Activated CD4-positive, alpha-beta T cell treated with anti-CD3 and anti-CD28 coated beads, Interleukin-2, amount 50 U/mL, for 1 hour (primary cell): ENCODE measurements at regions not wholly inside any gene's neighbourhood (a gene's known extent, or its start where the extent isn't known, plus 50 kb on each side); places are given as distances from the start of the nearest gene placed in this dataset.
"Not testable (repeated sequence)": the region's sequence is repeated elsewhere in the genome, so short reads cannot be mapped to it uniquely, and the experiment has no call there.

Source experiments
- DNase-seq: peaks from one replicate; pipeline ENCODE4 v3.0.0-alpha.2; 2020

DNA sequence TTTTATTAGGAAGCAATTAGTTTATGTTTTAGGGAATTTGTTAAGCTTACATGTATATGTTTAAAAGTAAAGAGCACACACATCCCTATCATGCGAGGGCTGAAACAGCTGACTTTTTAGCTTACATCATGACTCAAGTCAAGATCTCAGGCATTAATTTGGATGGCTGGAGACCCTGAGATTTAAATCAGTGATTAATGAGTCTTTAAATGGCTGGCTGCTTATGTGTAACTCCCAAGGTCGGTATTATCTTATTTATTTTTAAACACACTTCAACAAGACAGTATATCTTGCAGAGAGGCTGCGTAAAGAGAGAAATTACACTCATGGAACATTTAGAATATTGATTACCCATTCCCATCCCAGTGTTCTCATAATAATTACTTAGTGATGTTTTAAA is 169.4 kb downstream of the KBTBD8 start:
- no peak for DNase-seq

GRCh38 chr3:67171841-67172240 is 173.7 kb downstream of the KBTBD8 start:
- DNase-seq: no peak

DNA sequence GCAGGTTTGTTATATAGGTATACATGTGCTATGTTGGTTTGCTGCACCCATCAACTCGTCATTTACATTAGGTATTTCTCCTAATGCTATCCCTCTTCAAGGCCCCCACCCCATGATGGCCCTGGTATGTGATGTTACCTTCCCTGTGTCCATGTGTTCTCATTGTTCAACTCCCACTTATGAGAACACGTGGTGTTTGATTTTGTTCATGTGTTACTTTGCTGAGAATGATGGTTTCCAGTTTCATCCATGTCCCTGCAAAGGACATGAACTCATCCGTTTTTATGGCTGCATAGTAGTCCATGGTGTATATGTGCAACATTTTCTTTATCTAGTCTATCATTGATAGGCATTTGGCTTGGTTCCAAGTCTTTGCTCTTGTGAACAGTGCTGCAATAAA is 175.0 kb downstream of the KBTBD8 start:
- DNase-seq: not testable (repeated sequence)

DNA sequence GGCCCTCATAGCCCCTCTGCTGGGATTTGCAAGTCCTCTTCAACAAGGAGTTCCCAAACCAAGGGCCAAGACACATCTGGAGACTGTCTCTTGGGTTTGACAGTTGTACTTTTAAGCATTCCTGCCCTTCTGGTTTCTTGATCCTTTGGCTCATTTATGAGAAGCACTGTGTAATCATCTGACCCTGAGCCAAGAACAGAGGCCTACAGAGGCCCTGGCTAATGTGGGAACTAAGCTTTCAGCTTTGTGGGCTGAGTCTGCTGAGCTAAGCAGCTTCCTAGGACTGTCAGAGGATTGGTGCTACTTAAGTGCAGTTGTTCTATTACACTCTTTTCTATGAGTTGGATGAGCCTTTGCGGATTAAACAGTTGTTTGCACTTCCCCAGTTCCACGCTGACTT is 178.3 kb downstream of the KBTBD8 start:
- no peak for DNase-seq

DNA sequence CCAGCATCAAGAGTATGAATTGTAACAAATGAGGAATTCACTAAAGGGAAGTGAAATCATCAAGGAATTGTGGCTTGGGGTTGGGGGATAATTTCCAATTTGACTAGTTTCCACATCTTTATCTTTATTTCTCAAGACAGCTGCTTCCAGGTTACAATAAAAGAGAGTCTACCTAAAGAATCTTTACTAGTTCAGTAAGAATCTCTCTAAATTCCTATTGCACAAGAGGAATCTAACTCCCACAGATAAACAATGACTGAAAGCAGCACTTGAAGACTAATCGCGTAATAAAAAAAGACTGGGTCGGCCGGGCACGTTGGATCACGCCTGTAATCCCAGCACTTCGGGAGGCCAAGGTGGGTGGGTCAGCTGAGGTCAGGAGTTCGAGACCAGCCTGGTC is 194.4 kb downstream of the KBTBD8 start:
- no peak for DNase-seq

DNA sequence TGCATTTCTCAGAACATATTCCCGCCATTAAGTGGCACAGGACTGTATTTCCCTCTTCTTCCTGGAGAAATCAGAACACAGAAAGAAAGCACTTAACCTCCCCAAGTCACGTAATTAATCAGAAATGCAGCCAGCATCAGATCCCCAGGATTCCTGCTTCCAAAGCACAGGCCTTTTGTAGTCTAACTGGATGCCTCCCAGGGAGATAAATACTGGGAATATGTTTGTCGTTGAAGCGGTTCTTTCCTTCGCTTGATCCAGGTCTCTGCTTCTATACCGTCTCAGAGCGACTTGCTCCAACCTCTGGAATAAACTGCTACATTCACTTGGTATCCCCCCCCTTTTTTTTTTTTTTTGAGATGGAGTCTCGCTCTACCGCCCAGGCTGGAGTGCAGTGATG is 198.6 kb downstream of the KBTBD8 start:
- no peak for DNase-seq

DNA sequence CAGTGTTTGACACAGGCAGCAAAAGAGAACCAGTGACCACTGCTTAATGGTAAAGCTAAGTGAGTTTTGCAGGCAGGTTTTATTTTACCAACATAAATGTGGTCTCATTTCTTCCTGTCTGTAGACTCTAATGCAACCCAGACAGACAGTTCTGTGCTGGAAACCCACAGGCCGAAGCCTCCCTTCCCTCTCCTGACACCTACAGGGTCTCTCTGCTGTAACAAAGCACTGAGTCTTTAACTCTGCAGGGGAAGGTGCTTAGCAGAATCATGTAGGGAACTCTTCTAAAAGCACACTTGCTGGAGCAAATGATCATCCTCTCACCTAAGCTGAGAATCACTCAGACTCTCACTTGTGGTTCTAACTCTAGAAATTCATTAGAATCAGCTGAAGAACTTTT is 200.3 kb downstream of the KBTBD8 start:
- no peak for DNase-seq

GRCh38 chr3:67200618-67201017 is 202.5 kb downstream of the KBTBD8 start:
- DNase-seq: no peak

DNA sequence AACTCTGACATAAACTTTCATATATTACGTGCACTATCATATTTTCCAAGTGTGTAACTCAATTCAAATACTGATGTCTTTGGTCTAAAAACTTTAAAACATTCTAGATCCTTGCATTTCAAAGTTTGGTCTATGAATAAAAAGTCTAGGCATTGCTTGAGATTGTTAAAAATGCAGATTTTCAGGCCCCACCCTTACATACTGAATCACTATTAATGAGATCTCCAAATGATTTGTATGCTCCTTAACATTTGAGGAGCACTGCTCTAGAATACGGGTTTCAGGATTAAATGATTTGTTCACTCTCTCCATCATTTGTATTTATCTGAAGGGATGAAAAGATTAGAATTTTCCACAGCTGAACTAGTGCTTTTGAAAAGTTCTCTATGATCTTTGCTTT is 202.9 kb downstream of the KBTBD8 start:
- no peak for DNase-seq

DNA sequence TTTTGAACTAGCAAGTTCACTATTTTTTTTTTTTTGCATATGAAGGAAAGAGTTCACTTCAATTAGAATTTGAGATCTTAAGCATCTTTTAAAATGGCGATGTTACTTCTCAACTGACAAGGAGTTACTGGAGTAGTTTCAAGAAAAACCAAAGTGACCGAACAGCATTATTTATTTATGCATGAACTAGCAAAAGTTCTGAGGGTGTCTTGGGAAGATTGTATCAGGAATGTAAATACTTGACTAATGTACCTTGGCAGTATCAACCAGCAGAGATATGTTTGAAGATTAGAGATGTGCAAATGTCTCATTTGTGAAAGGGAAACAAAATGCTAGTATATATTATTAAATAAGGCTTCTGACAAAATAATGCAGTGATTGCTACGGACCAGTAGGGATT is 203.9 kb downstream of the KBTBD8 start:
- no peak for DNase-seq

DNA sequence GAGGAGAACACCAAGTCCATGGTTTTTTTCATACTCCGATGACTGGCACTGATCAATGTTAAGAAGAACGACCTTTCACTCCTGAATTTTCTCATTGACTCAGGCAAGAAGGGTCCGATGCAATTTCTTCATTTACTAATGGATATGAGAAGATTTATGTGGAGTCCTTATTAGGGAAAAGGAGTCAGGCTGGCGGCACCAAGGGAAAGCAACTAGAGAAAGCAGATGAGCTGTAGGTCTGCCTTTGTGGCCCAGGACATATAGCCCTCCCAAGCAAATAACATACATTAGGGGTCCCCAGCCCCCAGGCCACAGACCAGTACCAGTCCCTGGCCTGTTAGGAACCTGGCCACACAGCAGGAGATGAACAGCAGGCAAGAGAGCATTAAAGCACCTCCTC is 206.8 kb downstream of the KBTBD8 start:
- no peak for DNase-seq

DNA sequence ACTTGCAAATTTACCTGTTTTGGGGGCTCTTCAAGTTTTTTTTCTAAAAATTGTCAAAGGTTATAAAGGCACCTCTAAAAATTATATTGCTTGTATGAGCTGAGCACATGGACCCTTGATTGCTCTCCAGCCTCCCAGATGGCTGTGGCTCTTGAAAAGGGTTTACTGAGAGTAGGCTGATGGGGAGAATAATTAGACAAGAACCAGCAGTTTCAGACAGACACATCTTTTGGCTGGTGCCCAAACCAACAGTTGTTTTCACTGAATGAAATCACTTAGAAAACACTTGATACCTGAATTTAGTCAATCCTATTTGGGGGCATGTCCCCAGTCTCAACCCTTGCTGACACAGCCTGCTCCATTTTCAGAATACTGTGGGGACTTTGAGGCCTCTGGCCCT is 217.6 kb downstream of the KBTBD8 start:
- DNase-seq: no peak

DNA sequence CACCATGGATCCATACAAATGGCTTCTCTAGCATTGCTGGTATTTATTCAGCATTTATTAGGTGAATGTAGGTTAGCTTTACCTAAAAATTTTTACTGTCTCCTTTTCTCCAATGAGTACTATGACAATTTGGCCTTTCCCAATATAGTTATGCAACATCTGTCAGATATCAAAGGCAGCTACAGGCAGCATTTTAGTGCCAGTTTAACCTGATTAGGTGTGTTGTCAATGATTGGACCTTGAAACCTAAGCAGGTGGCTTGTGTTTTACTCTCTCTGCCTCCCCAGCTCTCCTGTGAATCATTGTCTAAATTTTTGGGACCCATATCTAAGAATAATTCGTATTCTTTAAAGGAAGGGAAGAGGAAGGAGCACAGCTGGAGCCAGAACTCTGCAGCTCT is 228.9 kb downstream of the KBTBD8 start:
- DNase-seq: no peak

GRCh38 chr3:67228136-67228535 is 230.0 kb downstream of the KBTBD8 start:
- DNase-seq: no peak

DNA sequence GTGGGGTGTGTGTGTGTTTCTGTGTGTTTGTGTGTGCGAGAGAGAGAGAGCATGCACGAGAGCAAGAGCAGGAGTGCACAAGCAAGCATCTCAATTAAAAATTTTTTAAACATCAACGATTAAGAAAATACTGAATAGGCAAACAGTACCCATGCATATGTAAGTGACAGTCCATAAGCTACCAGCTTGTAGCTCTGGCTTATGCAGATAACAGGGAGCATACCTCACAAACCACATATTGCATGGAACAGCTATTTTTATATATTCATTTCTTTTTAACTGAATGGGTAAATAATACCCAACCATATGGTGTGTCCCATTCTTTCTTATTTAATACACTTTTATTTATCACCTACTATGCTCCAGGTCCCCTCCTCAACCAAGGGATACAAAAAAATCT is 234.5 kb downstream of the KBTBD8 start:
- DNase-seq: no peak

DNA sequence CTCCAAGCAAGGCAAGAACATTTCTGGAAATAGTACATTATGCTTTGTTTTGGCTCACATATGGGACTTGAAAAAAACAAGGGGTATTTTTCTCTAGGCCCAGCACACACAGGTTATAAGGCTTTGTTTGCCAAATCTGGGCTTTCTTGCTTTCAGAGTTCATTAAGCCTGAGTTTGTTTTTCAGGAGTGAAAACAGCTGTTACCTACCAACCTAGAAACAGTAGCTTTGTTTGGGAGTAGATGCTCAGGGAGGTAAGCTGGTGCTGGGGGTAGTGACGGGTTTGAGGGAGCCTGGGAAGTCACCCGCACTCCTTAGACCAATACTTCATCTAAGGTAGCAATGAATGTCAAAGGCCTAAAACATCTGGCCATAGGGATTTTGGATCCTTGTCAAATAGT is 241.2 kb downstream of the KBTBD8 start:
- no peak for DNase-seq

GRCh38 chr3:67241084-67241483 is 243.0 kb downstream of the KBTBD8 start:
- no peak for DNase-seq

DNA sequence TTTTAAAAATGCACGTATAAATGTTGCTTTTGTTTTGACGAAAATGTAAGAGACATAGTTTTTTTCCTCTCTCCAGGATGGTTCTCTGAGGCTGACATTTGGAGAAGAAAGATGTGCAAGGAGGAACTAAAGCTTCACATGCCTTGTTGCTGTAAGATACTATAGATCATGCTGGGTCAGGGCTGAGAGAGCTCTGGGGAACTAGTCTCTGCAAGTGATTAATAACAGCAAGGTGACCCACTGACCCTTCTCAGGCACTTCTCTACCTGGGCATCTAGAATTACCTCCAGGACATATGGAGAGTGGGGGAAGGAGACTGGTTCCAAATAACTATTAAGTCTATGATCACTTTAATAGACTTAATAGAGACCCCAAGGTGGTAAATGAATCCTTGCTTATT is 246.0 kb downstream of the KBTBD8 start:
- DNase-seq: no peak

DNA sequence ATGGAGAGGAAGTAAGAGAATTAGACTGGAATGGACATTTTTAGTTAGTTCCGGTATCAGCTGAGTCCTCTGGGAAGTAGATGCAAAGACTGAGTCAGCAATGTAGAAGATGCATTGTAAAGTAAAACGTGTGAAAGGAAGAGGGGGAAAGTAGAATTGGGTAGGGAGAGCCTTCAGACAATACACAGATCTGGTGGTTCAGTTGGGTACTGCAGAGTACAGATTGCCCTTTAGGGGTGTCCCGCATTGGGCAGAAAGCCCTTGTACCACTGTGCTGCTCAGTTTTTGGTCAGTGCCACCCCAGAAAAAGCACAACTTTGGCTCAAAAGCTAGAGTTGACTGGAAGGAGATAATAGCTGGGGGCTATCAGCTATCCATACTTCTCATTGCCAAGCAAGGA is 247.4 kb downstream of the KBTBD8 start:
- DNase-seq: no peak

DNA sequence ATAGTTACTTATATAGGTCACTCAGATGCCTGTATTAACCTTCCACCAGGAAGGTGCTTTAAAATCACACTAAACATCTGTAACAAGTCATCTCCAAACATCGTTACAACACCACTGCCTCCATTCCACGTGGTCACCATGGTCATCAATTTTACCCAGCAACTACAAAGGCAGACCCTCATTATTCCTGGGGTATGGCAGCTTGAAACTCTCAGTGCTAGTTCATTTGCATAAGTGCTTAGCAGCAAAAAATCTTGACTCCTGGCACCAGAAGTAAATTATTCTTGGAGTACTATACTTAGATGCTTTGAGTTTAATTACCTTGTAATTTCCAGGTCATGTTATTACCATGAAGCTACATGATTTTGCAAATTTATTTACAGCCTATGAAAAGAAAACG is 250.6 kb downstream of the KBTBD8 start:
- DNase-seq: no peak

- DNase-seq: not testable (repeated sequence)
These were observed 254.8 kb downstream of the KBTBD8 start for GRCh38 chr3:67252906-67253305.

DNA sequence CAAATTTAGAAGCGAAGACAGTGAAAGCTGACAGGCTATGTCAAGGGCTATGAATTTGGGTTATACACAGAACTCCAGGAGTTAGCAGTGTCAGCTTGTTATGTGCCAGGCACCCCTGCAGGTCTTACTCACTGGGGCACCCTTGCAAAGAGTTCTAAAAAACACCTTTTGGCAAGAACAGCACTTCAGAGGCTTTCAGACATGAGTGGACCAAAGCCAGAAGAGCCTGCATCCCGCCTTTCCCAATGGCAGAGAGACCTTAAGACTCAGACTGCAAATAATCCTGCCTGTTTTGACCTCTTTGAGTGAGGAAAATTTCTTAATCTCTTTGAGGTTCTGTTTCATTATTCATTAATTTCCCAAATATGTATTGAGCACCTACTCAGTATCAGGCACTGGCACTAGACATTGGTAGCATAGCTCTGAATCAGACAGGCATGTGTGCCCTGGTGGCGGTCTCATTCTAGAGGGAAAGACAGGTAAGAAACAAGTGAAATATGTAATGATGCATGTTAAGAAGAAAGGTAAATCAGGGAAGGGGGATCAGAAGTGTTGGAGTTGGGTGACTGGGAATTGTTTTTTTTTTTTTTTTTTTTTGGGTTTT is 280.0 kb downstream of the KBTBD8 start:
- DNase-seq: no peak

- no peak for DNase-seq
These were observed 288.5 kb downstream of the KBTBD8 start for GRCh38 chr3:67286586-67286985.

GRCh38 chr3:67288466-67289106 is 290.5 kb downstream of the KBTBD8 start:
- DNase-seq: no peak

GRCh38 chr3:67289626-67290025 is 291.5 kb downstream of the KBTBD8 start:
- no peak for DNase-seq
